CD4-positive, alpha-beta T cell (primary cell): ENCODE measurements at regions not wholly inside any gene's neighbourhood (a gene's known extent, or its start where the extent isn't known, plus 50 kb on each side); places are given as distances from the start of the nearest gene placed in this dataset.

ENCODE experiments used
- ATAC-seq: fragments of 200-7000 bp; cut with Tn5 transposase; one replicate; pipeline ENCODE4 v1.10.0; 2022; ENCODE audit warnings: mild to moderate bottlenecking; ENCODE audit not compliant: poor library complexity
- CTCF ChIA-PET: fragments of 350-600 bp; sonication (Branson Sonifier 250); formaldehyde crosslinking; loops from one replicate; lab custom pipeline; 2021; ENCODE audit warnings: antibody characterized with exemption, inconsistent platforms; lab: Charles Lee
- POLR2A ChIA-PET: fragments of 350-600 bp; sonication (Branson Sonifier 250); formaldehyde crosslinking; loops from one replicate; lab custom pipeline; 2021; ENCODE audit warnings: antibody characterized with exemption, inconsistent platforms; lab: Charles Lee
- DNase-seq, 14 experiments: peaks; one replicate each; pipeline ENCODE4 v3.0.0-alpha.2; 2013 to 2020; ENCODE audit warnings: mixed read lengths in 2 of 14
- H3K27ac ChIP-seq, 2 donors: one replicate each; pipeline versions ENCODE4 v1.5.1 to v1.7.0; 2013; ENCODE audit warnings: low read length in 2 of 2, low read depth in 1 of 2, mild to moderate bottlenecking in 1 of 2
- H3K27me3 ChIP-seq, 2 experiments: 1 replicate in 1 of 2; 2 replicates in 1 of 2; pipeline versions ENCODE4 v1.6.1 to v1.7.0; 2013; ENCODE audit warnings: low read length in 2 of 2, control low read depth in 1 of 2, mild to moderate bottlenecking in 1 of 2, moderate library complexity in 1 of 2; ENCODE audit not compliant: insufficient read depth in 2 of 2, control insufficient read depth in 1 of 2
- H3K36me3 ChIP-seq: one replicate; pipeline ENCODE4 v1.6.1; 2013; ENCODE audit warnings: low read length, control low read depth; ENCODE audit not compliant: insufficient read depth
- H3K4me1 ChIP-seq: one replicate; pipeline ENCODE4 v1.6.1; 2013; ENCODE audit warnings: low read length, control low read depth; ENCODE audit not compliant: insufficient read depth
- H3K4me3 ChIP-seq: one replicate; pipeline ENCODE4 v1.5.1; 2013; ENCODE audit warnings: mild to moderate bottlenecking, low read length, moderate library complexity
- H3K9me3 ChIP-seq, 2 experiments: 1 replicate in 1 of 2; 2 replicates in 1 of 2; pipeline versions ENCODE4 v1.6.1 to v1.7.0; 2013; ENCODE audit warnings: low read length in 2 of 2, mild to moderate bottlenecking in 2 of 2, control low read depth in 1 of 2, moderate library complexity in 1 of 2; ENCODE audit not compliant: control insufficient read depth in 1 of 2, insufficient read depth in 1 of 2
- H3K27ac Mint-ChIP-seq: one replicate; pipeline ENCODE4 v1.8.0; 2020; ENCODE audit warnings: mixed read lengths
- H3K27me3 Mint-ChIP-seq: one replicate; pipeline ENCODE4 v1.8.0; 2021; ENCODE audit warnings: mixed read lengths
- H3K36me3 Mint-ChIP-seq: one replicate; pipeline ENCODE4 v1.8.0; 2021; ENCODE audit warnings: low read depth, mixed read lengths
- H3K4me1 Mint-ChIP-seq: one replicate; pipeline ENCODE4 v1.8.0; 2021; ENCODE audit warnings: low read depth, mixed read lengths
- H3K4me3 Mint-ChIP-seq: one replicate; pipeline ENCODE4 v1.8.0; 2020; ENCODE audit warnings: mild to moderate bottlenecking, mixed read lengths
- H3K9me3 Mint-ChIP-seq: one replicate; pipeline ENCODE4 v1.8.0; 2020; ENCODE audit warnings: mixed read lengths
- CTCF ChIP-seq: fragments of 200-600 bp; IDR thresholded peaks from one replicate; pipeline ENCODE4 v1.8.0; 2022; ENCODE audit warnings: antibody characterized with exemption, mild to moderate bottlenecking
- intact Hi-C, 2 experiments: fragments of 100-400 bp; cut with DNase I in 1 of 2; cut with micrococcal nuclease in 1 of 2; formaldehyde crosslinking; loops; one replicate each; pipeline versions ENCODE4 v1.15.1 to v1.9.0; 2023 to 2025; cut with DNase I, micrococcal nuclease

- H3K4me3 ChIP-seq = no peak overlapping the region
- POLR2A ChIA-PET = no interaction called here
- H3K27ac Mint-ChIP-seq = no peak overlapping the region
- H3K4me1 Mint-ChIP-seq = no peaks in the 10 kb centered on the region
- DNase-seq = no peak
- H3K4me3 Mint-ChIP-seq = no peak overlapping the region
- H3K36me3 Mint-ChIP-seq = no peaks in the 10 kb centered on the region
- CTCF ChIA-PET = no interaction called here
- no peaks in the 10 kb centered on the region for H3K27me3 ChIP-seq
- TF ChIP-seq CTCF = no peak
- intact Hi-C loops = no loop called here
- H3K9me3 ChIP-seq = no peaks in the 10 kb centered on the region
- H3K27me3 Mint-ChIP-seq = no peaks in the 10 kb centered on the region
- peaks cover 2% of the 10 kb centered on the region for H3K9me3 Mint-ChIP-seq
- no peak overlapping the region for H3K27ac ChIP-seq
- no peaks in the 10 kb centered on the region for H3K4me1 ChIP-seq
- no peaks in the 10 kb centered on the region for H3K36me3 ChIP-seq
- ATAC-seq = no peak
These were observed 1624.1 kb upstream of the PRR20A start for GRCh38 chr13:55516610-55517009.

GRCh38 chr13:55517312-55517711 lies 1623.4 kb upstream of the PRR20A start:
- ChIA-PET POLR2A (no interaction called here), CTCF (no interaction called here)
- DNase-seq = no peak
- Histone ChIP-seq H3K36me3 (no peaks in the 10 kb centered on the region), H3K4me3 (no peak overlapping the region), H3K27ac (no peak overlapping the region), H3K4me1 (no peaks in the 10 kb centered on the region), H3K27me3 (no peaks in the 10 kb centered on the region), H3K9me3 (no peaks in the 10 kb centered on the region)
- no peak for TF ChIP-seq CTCF
- H3K4me3 Mint-ChIP-seq = no peak overlapping the region
- H3K36me3 Mint-ChIP-seq = no peaks in the 10 kb centered on the region
- no peak for ATAC-seq
- no peaks in the 10 kb centered on the region for H3K4me1 Mint-ChIP-seq
- peaks cover 2% of the 10 kb centered on the region for H3K9me3 Mint-ChIP-seq
- no peak overlapping the region for H3K27ac Mint-ChIP-seq
- intact Hi-C loops = no loop called here
- H3K27me3 Mint-ChIP-seq = no peaks in the 10 kb centered on the region

GRCh38 chr13:55528434-55528833 lies 1612.3 kb upstream of the PRR20A start:
- H3K27ac ChIP-seq = no peak overlapping the region
- ChIA-PET POLR2A (no interaction called here), CTCF (no interaction called here)
- no peaks in the 10 kb centered on the region for H3K36me3 Mint-ChIP-seq
- no peaks in the 10 kb centered on the region for H3K27me3 ChIP-seq
- H3K4me3 Mint-ChIP-seq = no peak overlapping the region
- ATAC-seq (no peak), DNase-seq (no peak)
- H3K4me1 Mint-ChIP-seq = no peaks in the 10 kb centered on the region
- no peak overlapping the region for H3K4me3 ChIP-seq
- no peaks in the 10 kb centered on the region for H3K4me1 ChIP-seq
- intact Hi-C loops = no loop called here
- H3K27me3 Mint-ChIP-seq = no peaks in the 10 kb centered on the region
- no peak overlapping the region for H3K27ac Mint-ChIP-seq
- TF ChIP-seq CTCF = no peak
- H3K36me3 ChIP-seq = no peaks in the 10 kb centered on the region
- H3K9me3 ChIP-seq = peaks cover 0 to 6% of the 10 kb centered on the region in 2 experiments
- peaks cover 10% of the 10 kb centered on the region for H3K9me3 Mint-ChIP-seq
